ENCODE measurements at regions not wholly inside any gene's neighbourhood (a gene's known extent, or its start where the extent isn't known, plus 50 kb on each side); places are given as distances from the start of the nearest gene placed in this dataset.
"Not testable (repeated sequence)": the region's sequence is repeated elsewhere in the genome, so short reads cannot be mapped to it uniquely, and the experiment has no call there.

GRCh38 chr12:41656454-41656853 is 468.3 kb downstream of the PDZRN4 start:
- DNase-seq: no peak

DNA sequence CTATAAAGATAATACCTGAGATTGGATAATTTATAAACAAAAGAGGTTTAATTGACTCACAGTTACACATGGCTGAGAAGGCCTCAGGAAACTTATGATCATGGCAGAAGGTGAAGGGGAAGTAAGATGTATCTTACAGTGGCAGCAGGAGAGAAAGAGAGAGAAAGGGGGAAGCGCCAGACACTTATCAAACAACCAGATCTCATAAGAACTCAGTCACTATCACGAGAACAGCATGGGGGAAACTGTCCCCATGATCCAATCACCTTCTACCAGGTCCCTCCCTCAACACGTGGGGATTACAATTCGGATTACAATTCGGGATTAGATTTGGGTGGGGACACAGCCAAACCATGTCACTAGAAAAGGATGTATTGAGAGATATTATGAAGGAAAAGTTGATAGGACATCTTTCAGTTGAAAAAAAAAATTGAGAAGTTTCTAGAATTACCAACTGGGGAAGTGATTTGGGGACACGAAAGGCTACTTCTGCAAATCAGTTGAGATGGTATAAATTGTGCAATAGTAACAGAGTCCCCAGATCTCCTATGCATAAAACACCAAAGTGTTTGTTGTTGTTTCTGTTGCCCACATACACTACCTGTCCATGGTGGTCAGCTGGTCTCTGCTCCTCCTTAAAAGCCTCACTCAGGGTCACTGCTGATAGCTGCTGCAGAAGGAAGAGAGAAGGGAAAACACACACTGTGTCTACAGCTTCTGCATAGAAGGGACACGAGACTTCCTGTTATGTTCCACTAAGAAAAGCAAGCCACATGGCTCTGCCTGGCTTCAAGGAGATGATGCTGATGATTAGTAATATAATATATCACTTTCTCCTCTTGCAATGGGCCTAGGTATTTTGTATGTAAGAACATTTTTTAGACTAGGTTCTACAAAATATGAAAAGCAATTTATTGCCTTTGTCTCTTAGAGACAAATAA is 465.5 kb downstream of the PDZRN4 start:
- peak; percentile 35 for DNase-seq

- DNase-seq: no peak
These were observed 464.9 kb downstream of the PDZRN4 start for GRCh38 chr12:41652981-41653380.

DNA sequence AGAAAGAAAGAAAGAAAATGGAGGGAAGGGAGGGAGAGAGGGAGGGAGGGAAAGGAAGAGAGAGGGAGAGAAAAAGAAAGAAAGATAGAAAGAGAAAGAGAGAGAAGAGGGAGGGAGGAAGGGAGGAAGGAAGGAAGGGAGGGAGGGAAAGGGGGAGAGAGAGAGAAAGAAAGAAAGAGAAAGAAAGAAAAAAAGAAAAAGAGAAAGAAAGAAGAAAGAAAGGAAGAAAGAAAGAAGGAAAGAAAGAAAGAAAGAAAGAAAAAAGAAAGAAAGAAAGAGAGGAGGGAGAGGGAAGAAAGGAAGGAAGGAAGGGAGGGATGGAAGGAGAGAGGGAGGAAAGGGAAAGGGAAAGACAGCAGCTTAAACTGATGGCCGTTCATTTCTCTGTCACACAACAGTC is 457.5 kb downstream of the PDZRN4 start:
- no peak for DNase-seq

- not testable (repeated sequence) for DNase-seq
These were observed 454.7 kb downstream of the PDZRN4 start for GRCh38 chr12:41642808-41643207.

DNA sequence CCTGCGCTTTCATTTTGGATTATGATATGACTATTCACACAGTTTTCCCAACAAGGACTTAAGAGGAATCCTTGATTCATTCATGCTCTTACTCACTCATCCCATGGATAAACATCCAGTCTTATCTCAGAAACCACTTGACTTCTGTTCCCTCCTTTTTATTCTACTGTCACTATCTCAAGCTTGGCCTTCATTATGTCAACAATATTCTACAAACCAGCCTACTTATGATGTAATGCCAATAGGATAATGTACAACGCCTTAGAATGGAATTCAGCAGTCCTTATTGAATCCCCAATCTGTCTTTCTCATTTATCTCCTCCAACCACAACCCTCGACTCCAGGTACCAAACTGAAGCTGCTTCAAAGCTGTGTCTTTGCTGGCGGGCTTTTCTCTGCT is 448.5 kb downstream of the PDZRN4 start:
- no peak for DNase-seq

DNA sequence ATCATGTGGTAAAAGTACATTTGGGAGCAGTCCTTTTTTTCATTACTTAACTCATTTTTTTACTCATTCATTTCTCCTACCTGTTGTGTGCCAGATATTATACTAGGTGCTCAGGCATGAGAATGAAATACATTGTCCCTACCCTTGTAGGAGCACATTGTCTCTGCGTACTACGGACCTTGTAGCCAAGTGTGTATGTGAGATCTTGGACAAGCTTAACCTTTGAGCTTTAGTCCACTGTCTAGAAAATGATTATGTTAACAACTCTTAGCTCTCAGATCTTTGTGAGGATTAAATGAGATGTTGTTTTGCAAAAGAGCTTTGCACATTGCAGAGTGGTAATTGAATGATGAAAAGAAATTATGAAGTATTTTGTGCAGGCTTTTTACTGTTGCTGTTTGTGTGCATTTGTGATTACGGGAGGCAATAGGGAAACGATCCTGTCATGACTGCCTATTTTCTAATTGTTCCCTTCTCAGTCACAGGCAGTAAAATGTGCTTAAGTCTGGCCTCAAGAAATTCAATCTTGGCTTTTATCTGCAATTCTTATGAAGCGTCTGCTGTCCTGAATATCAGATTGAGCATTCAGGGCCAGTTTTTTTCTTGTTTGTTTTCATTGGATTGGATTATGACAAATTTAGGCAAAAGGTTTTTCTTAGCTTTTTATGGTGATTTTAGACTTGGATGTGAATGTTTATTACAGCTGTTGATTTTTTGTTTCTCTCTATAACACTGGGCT is 447.7 kb downstream of the PDZRN4 start:
- no peak for DNase-seq

- no peak for DNase-seq
These were observed 446.0 kb downstream of the PDZRN4 start for GRCh38 chr12:41634091-41634490.

DNA sequence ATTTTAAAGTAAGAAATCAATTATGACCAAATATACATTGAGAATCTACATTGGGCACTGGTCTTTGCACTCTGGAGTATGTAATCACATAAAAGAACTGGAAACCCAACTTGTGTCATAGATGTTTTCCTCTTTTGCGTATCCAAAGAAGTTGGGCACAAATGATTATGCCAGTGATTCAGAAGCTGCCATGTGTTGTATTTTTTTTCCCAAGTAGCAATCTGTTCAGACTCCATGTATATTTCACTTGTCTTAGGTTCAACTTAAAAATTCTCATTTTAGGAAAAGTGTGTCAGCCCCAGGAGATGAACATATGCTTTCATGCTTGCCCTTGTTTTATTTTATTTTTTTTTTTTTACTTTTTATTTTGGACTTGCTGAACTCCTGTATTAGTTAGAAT is 441.5 kb downstream of the PDZRN4 start:
- DNase-seq: no peak

GRCh38 chr12:41627476-41627875 is 439.4 kb downstream of the PDZRN4 start:
- no peak for DNase-seq

DNA sequence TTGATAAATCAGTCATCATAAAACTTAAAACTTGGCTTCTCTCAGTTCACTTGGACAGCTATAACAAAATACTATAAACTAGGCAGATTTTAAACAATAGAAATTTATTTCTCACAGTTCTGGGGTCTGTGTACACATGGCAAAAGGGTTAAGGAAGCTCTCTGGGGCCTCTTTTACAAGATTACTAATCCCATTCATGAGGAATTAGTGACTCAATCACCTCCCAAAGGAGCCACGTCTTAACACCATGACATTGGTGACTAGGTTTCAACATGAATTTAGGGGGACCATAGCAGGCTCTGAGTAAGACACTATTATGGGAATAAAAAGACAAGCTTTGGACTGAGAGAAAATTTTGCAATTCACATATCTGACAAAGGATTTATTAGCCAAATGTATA is 436.5 kb downstream of the PDZRN4 start:
- DNase-seq: no peak

Measured in inflammatory macrophage treated with lipopolysaccharide for 4 hours (primary cell).